Caco-2 (cell line): ENCODE measurements at regions not wholly inside any gene's neighbourhood (a gene's known extent, or its start where the extent isn't known, plus 50 kb on each side); places are given as distances from the start of the nearest gene placed in this dataset.
"Not testable (repeated sequence)": the region's sequence is repeated elsewhere in the genome, so short reads cannot be mapped to it uniquely, and the experiment has no call there.

ENCODE experiments used
- BruUV-seq: library from RNA; stranded (reverse); fragments of 400-500 nt; replicated peaks from 2 replicates; lab custom pipeline; 2021; lab: Mats Ljungman, UMichigan
- CTCF ChIA-PET: fragments of 300-600 bp; sonication (Branson Sonifier 250); formaldehyde crosslinking; loops from one replicate; lab custom pipeline; 2022; ENCODE audit warnings: antibody characterized with exemption; lab: Charles Lee
- POLR2A ChIA-PET: fragments of 300-600 bp; sonication (Branson Sonifier 250); formaldehyde crosslinking; loops from one replicate; lab custom pipeline; 2022; ENCODE audit warnings: antibody characterized with exemption; lab: Charles Lee
- DNase-seq, 2 experiments: peaks; one replicate each; pipeline versions ENCODE4 v3.0.0 to v3.0.0-alpha.2; 2020 to 2022
- H3K27me3 ChIP-seq: replicated peaks from 2 replicates; pipeline ENCODE4 v1.6.0; 2011; ENCODE audit warnings: low read length; ENCODE audit not compliant: control insufficient read depth, insufficient read depth
- H3K36me3 ChIP-seq: 2 replicates; pipeline ENCODE4 v1.5.1; 2011; ENCODE audit warnings: low read length; ENCODE audit not compliant: control insufficient read depth, insufficient read depth
- H3K4me1 ChIP-seq: fragments of 250-450 bp; sonication (Bioruptor Pico); 2 replicates; pipeline ENCODE4 v1.5.1; 2020; ENCODE audit warnings: mild to moderate bottlenecking
- H3K4me3 ChIP-seq: 2 replicates; pipeline ENCODE4 v1.5.1; 2011; ENCODE audit warnings: low read depth, mild to moderate bottlenecking, control low read depth, low read length
- H3K9me3 ChIP-seq: fragments of 250-450 bp; sonication (Bioruptor Pico); 2 replicates; pipeline ENCODE4 v1.5.1; 2020; ENCODE audit warnings: mild to moderate bottlenecking, moderate library complexity
- H3K27ac Mint-ChIP-seq: one replicate; pipeline ENCODE4 v1.8.0; 2022; ENCODE audit warnings: mixed read lengths; ENCODE audit not compliant: unreplicated experiment
- H3K27me3 Mint-ChIP-seq: one replicate; pipeline ENCODE4 v1.8.0; 2022; ENCODE audit warnings: mixed read lengths; ENCODE audit not compliant: insufficient read depth, unreplicated experiment
- H3K36me3 Mint-ChIP-seq: one replicate; pipeline ENCODE4 v1.8.0; 2022; ENCODE audit warnings: mild to moderate bottlenecking, mixed read lengths; ENCODE audit not compliant: insufficient read depth, unreplicated experiment
- H3K4me1 Mint-ChIP-seq: one replicate; pipeline ENCODE4 v1.8.0; 2022; ENCODE audit warnings: low read depth, mixed read lengths; ENCODE audit not compliant: unreplicated experiment
- H3K4me3 Mint-ChIP-seq: one replicate; pipeline ENCODE4 v1.8.0; 2022; ENCODE audit warnings: mild to moderate bottlenecking, moderate library complexity, mixed read lengths; ENCODE audit not compliant: unreplicated experiment
- H3K9me3 Mint-ChIP-seq: one replicate; pipeline ENCODE4 v1.8.0; 2022; ENCODE audit warnings: mixed read lengths; ENCODE audit not compliant: unreplicated experiment
- intact Hi-C: fragments of 100-400 bp; cut with micrococcal nuclease; formaldehyde crosslinking; loops from one replicate; pipeline ENCODE4 v1.10.0; 2022; ENCODE audit not compliant: unreplicated experiment
- TF ChIP-seq, protein P1 (sequence below), 2 experiments: fragments of 200-600 bp in 1 of 2; IDR thresholded peaks; 1 replicate in 1 of 2; 2 replicates in 1 of 2; pipeline versions ENCODE4 v1.5.1 to v1.8.0; 2011 to 2022; ENCODE audit warnings: antibody characterized with exemption in 1 of 2, control low read depth in 1 of 2, inconsistent platforms in 1 of 2, low read depth in 1 of 2, low read length in 1 of 2, mild to moderate bottlenecking in 1 of 2, moderate library complexity in 1 of 2; ENCODE audit not compliant: insufficient read depth in 1 of 2, severe bottlenecking in 1 of 2, unreplicated experiment in 1 of 2

DNA sequence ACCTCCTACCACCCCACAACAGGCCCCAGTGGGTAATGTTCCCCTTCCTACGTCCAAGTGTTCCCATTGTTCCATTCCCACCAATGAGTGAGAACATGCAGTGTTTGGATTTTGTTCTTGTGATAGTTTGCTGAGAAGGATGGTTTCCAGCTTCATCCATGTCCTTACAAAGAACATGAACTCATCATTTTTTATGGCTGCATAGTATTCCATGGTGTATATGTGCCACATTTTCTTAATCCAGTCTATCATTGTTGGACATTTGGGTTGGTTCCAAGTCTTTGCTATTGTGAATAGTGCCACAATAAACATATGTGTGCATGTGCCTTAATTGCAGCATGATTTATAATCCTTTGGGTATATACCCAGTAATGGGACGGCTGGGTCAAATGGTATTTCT is 81.6 kb downstream of the P2RY10 start:
- DNase-seq, H3K4me1 Mint-ChIP-seq, H3K4me3 Mint-ChIP-seq, H3K4me3 ChIP-seq, H3K9me3 ChIP-seq, H3K36me3 Mint-ChIP-seq, H3K27me3 Mint-ChIP-seq, H3K27me3 ChIP-seq, POLR2A ChIA-PET, CTCF ChIA-PET, H3K27ac Mint-ChIP-seq, H3K36me3 ChIP-seq, intact Hi-C loops, H3K9me3 Mint-ChIP-seq, H3K4me1 ChIP-seq, BruUV-seq: not testable (repeated sequence)

DNA sequence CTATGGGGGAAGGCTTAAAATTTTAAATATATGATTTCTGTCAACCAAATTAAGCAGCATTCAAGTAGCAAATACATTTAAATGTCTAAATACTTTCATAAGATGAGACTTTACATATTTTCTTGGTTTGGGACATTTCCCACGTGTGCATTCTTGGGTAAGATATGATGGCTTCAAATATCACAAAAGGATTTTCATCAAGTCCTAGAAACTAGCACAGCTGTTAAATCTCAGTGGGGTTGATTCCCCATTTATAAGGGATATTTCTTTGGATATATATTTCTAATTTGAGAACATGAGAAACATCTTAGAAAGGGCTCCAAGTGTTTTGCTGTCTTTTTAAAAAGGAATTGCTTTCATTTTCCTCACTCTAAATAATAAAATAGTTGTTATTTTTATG is 90.2 kb downstream of the P2RY10 start:
- intact Hi-C loops, result no loop called here
- CTCF ChIA-PET, result no interaction called here
- BruUV-seq, result no TSS peak
- H3K9me3 ChIP-seq, result no peaks in the 10 kb centered on the region
- TF ChIP-seq, protein P1, sequence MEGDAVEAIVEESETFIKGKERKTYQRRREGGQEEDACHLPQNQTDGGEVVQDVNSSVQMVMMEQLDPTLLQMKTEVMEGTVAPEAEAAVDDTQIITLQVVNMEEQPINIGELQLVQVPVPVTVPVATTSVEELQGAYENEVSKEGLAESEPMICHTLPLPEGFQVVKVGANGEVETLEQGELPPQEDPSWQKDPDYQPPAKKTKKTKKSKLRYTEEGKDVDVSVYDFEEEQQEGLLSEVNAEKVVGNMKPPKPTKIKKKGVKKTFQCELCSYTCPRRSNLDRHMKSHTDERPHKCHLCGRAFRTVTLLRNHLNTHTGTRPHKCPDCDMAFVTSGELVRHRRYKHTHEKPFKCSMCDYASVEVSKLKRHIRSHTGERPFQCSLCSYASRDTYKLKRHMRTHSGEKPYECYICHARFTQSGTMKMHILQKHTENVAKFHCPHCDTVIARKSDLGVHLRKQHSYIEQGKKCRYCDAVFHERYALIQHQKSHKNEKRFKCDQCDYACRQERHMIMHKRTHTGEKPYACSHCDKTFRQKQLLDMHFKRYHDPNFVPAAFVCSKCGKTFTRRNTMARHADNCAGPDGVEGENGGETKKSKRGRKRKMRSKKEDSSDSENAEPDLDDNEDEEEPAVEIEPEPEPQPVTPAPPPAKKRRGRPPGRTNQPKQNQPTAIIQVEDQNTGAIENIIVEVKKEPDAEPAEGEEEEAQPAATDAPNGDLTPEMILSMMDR (IDR thresholded peaks at IDR 0.05; ENCODE audit: insufficient read depth in 1 of 2, low read depth in 1 of 2, low read length in 1 of 2, severe bottlenecking in 1 of 2, unreplicated experiment in 1 of 2), result no peak
- H3K36me3 ChIP-seq, result no peaks in the 10 kb centered on the region
- no peaks in the 10 kb centered on the region for H3K4me1 Mint-ChIP-seq
- POLR2A ChIA-PET, result no interaction called here
- no peak for DNase-seq
- no peaks in the 10 kb centered on the region for H3K9me3 Mint-ChIP-seq
- H3K4me3 Mint-ChIP-seq, result no peak overlapping the region
- H3K27ac Mint-ChIP-seq, result no peak overlapping the region
- no peak overlapping the region for H3K4me3 ChIP-seq
- no peaks in the 10 kb centered on the region for H3K27me3 ChIP-seq
- H3K36me3 Mint-ChIP-seq, result no peaks in the 10 kb centered on the region
- H3K4me1 ChIP-seq, result no peaks in the 10 kb centered on the region
- H3K27me3 Mint-ChIP-seq, result no peaks in the 10 kb centered on the region

DNA sequence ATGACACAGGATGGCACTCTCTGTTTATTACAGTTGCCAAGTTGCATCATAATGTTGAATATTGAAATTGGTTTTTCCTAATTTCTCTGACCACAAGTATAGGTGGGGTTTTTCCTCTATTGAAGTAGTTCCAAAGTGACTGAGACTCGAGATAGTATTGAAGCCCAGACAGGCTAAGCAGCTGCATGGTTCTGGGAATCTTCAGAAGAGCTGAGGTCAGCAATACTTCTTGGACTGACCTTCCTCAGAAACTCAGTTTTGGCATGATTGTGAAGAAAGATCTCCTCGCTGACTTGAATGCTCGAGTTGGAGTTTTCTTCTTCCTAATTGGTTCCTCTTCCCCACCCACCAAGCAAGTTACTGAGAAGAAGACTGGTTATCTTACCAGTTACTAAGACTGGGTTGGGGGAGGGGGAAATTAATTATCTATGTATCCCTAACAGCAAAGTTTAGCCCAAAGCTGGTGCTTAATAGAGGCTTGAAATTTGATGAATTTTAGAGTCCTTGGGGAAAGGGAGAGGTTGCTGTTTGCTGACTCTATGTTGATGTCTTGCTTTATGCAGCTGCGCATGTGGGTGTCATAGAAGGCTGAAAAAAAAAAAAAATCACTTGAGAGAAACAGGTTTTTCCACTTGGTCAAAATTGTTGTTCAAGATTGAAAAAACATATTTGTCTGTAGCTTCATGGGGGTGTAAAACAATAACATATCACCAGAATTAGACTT is 91.1 kb downstream of the P2RY10 start:
- Histone ChIP-seq H3K36me3 (no peaks in the 10 kb centered on the region), H3K4me1 (no peaks in the 10 kb centered on the region), H3K27me3 (no peaks in the 10 kb centered on the region), H3K4me3 (no peak overlapping the region), H3K9me3 (no peaks in the 10 kb centered on the region)
- H3K36me3 Mint-ChIP-seq, result no peaks in the 10 kb centered on the region
- H3K27me3 Mint-ChIP-seq, result no peaks in the 10 kb centered on the region
- H3K4me1 Mint-ChIP-seq, result no peaks in the 10 kb centered on the region
- ChIA-PET CTCF (no interaction called here), POLR2A (no interaction called here)
- no peak for DNase-seq
- intact Hi-C loops, result no loop called here
- H3K27ac Mint-ChIP-seq, result no peak overlapping the region
- BruUV-seq, result no TSS peak
- no peaks in the 10 kb centered on the region for H3K9me3 Mint-ChIP-seq
- TF ChIP-seq, protein P1 (IDR thresholded peaks at IDR 0.05; ENCODE audit: insufficient read depth in 1 of 2, low read depth in 1 of 2, low read length in 1 of 2, severe bottlenecking in 1 of 2, unreplicated experiment in 1 of 2), result no peak
- H3K4me3 Mint-ChIP-seq, result no peak overlapping the region
